Left hindlimb (tissue), 1 donor: ENCODE measurements at regions not wholly inside any gene's neighbourhood (a gene's known extent, or its start where the extent isn't known, plus 50 kb on each side); places are given as distances from the start of the nearest gene placed in this dataset.
"Not testable (repeated sequence)": the region's sequence is repeated elsewhere in the genome, so short reads cannot be mapped to it uniquely, and the experiment has no call there.

Experiments used
- DNase-seq: peaks from one replicate; pipeline ENCODE4 v3.0.0-alpha.2; 2018

DNA sequence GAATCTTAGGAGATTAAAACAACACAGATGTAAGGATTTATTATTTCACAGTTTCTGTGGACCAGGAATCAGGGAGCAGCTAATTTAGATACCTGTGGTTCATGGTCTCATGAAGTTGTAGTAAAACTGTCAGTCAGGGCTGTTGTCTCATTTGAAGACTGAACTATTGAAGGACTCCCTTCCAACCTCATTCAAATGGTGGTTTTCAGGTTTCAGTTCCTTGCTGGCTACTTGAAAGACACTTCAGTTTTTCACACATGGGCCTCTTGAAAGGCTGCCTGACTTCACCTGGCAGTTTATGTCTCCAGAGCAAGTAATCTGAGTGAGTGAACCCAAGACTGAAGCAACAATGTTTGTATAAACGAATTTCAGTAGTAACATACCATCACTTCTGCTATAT, 915.9 kb downstream of the PLA2G4A start:
- DNase-seq, result no peak

DNA sequence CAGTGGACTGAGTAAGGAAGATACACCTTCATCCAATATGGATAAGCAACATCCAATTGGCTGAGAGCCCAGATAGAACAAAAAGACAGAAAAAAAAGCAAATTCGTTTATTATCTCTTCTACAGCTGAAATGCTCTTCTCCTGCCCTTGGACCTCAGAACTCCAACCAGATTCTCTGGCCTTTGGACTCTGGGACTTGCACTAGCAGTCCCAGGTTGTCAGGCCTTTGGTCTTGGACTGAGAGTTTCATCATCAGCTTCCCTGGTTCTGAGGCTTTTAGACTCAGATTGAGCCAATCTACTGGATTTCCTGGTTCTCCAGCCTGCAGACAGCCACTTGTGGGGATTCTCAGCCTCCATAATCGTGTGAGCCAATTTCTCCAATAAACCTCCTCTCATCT, 926.8 kb downstream of the PLA2G4A start:
- no peak for DNase-seq

DNA sequence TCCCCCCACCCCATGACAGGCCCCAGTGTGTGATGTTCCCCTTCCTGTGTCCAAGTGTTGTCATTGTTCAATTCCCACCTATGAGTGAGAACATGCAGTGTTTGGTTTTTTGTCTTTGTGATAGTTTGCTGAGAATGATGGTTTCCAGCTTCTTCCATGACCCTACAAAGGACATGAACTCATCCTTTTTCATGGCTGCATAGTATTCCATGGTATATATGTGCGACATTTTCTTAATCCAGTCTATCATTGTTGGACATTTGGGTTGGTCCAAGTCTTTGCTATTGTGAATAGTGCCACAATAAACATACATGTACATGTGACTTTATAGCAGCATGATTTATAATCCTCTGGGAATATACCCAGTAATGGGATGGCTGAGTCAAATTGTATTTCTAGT, 927.9 kb downstream of the PLA2G4A start:
- not testable (repeated sequence) for DNase-seq

DNA sequence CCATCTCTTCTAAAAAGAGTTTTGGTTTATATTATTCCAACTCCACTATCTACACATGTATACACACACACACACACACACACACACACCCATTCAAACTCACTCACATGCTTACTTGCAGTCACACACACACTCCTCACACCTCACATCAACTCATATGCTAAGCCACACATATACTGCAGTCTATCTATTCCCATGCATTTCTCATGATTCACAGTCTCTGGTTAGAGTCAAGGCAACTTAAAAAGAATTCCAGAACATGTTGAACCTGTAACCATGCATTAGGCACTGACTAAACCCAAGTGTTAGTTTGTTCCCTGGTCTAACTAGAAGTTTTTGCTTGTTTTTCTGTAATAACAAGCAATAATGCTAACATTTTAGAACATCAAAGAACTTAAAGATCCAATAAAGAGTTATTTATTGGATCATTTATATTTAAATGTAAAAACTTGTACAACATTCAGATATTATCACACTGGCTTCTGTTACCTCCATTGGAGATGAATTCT, 931.1 kb downstream of the PLA2G4A start:
- DNase-seq, result no peak

DNA sequence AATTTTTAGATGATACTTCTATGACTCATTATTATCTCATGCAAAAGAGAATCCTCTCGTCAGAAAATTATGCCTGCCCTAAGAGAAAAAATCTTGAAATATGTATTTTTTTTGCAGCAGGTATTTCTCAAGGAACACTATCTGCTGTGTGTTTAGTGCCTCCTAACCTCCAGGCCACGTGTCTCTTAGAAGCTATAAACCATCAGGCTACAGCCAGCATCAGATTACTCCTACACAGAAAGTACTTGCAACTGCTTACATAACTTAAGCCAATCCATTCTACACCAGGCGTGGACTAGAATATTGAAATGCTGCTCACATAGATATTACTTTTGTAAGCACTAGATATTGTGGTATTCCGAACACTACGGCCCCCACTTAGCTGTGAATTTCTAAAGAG, 933.4 kb downstream of the PLA2G4A start:
- DNase-seq, result no peak

DNA sequence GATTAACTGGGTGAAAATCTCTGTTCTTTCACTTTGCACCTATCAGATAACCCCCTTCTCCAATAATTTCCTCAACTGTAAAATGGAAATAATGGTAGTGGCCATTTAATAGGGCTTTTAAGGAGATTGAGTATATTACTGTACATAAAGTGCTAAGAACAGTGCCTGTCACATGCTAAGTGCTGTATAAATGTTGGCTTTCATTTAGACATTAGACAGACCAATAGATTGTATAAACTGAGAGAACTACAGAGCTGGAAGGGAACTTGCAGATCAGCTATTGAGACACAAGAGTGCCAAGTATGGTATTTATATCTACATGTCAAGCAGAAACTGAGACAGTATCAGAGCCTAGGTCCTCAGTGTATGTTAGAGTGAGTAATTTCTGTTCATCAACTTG, 934.7 kb downstream of the PLA2G4A start:
- DNase-seq, result no peak

DNA sequence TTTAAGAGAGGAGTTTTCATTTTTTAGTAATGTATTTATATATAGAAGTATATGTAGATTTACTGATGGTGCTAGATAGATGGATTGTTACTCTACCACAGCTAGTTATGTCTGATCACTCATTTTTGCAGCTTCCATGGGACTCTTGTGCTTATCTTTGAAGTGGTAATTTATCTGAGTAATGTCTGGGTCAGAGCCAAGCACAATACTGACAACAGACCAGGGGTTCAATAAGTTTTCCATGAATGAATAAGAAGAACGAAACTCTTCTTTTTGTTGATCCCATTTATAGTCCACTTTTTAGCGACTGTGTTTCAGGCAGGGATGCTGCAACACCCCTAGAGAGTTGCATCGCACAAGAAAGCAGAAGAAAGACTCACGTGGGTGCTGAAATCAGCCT, 935.2 kb downstream of the PLA2G4A start:
- DNase-seq, result no peak

DNA sequence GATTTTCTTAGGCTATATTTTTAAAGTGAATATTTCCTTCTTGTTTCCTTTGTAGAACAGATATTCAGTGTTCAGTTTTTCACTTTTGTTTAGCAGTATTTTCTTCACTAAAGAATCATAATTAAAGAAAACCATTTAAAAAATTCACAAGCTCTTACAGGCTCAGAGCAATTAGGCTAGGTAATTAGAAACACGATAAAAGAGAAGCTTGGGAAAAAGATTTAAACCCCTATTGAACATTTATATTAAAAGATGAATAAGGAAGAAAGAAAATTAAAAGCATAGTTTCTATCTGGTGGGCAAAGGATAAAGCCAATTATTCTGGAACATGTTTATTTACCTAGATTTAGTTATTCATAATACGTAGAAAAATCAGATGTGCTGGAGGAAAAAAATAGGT, 942.6 kb downstream of the PLA2G4A start:
- DNase-seq, result no peak

DNA sequence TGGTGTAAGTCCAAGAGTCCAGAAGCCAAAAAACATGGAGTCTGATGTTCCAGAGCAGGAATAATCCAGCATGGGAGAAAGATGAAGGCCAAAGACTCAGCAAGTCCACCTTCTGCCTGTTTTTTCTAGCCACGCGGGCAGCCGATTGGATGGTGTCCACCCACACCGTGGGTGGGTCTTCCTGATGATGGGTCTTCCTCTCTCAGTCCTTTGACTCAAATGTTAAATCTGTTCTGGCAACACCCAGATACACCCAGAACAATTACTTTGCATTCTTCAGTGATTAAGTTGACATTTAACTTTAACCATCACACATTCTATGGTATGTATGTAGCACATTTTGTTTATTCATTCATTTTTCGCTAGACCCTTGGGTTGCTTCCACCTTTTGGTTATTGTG, 944.4 kb downstream of the PLA2G4A start:
- no peak for DNase-seq

DNA sequence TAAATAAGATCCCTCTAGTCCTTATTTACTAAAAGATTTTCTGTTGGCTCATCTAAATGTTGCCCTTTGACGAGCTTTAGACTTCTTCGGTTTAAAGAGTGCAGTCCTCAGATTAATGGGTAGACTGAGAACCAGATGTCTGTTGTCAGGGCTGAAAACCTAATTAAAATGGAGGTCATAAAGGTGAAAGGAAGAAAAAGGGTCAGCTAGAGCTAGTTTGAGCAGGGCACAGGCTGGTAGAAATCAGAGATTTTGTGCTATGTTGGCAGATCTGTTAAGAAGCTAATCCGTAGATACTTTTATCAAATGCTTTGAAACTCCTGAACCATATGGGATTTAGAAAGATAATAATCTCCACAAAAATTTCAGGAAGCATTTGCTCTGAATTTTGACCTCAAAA, 959.0 kb downstream of the PLA2G4A start:
- no peak for DNase-seq

DNA sequence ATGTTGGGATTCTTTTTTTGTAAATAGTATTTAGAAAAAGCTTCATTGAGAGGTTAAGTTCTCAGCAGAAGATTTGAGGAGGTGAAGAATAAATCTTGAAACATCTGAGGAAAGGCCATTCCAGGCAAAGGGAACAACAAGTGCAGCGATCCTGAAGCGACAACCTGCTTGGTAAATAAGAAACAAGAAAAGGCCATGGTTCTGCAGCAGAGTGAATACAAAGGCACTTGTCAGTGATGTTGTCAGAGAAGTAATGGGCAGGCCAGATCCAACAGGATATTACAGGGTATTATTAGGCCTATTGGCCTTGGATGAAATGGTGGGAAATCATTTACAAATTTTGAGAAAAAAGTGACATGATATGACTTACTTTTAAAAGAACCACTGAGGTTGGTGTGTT, 960.0 kb downstream of the PLA2G4A start:
- DNase-seq, result no peak

DNA sequence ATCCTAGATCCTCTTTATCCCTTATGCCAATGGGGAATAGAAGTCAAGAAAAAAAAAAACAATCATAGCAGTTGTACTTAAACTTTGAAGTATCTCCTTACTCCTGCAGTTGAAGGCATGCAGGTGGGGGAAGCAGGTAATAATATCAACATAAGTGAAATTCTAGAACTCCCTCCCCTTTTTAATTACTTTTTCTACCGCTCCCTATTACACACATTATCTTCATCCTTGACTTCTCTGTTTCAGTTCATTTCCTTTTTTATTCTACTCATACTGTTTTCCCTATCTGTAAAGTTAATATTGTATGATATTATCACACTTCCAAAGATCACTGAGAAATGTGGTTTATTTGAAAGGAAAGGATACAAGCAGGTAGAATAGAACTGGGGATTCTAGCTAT, 962.0 kb downstream of the PLA2G4A start:
- DNase-seq, result no peak

DNA sequence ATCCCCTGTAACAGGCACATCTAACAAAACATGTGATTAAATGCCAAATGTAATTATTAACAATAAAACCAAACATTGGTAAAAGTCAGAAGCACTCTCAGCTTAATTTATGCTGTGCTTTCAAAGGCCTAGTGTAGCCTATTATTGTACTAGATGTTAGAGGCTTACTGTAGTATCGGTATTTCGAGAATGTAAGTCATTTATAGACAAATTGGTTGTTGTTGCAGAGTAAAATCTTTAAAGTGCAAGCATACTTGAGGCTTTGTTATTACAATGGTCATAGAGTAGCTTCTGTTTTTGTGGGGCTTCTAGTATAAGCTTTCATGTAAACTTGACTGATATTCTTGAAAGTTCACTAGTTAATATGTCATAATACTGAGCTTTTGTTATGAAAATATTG, 965.8 kb downstream of the PLA2G4A start:
- DNase-seq, result no peak

DNA sequence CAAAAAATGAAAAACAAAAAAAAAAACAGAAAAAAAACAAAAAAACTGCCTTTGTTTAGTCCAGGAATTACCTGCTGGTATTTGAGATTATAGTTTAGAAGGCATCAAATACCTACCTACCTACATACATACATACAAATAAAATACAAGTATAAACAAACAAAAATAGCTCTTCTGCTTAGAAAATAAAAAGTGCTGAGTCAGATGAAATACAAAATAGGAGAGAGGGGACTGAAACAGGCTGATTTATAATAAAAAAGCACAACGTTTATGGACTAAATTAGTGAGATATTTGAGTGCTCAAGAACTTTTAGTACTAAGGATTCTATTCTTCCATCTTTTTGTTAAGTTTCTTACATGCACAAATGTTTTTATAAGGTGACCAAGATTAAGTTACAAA, 980.8 kb downstream of the PLA2G4A start:
- DNase-seq, result no peak

DNA sequence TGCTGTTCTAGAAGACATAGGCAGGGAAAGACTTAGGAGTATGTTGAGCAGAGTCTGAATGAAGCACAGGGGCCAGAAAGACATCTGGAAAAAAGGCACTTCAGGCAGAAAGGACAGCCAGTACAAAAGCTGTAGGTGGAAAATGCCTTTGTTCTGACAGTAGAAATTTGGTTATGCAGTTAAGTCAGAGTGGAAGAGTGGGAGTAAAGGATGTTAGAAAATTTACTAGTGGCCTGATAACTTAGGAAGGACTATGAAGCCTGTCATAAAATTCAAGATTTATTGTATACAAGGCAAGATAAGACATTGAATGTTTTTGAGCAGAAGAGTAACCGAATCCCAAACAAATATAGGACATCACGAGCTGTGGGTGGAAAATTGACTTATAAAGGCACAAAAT, 987.9 kb downstream of the PLA2G4A start:
- DNase-seq, result no peak

DNA sequence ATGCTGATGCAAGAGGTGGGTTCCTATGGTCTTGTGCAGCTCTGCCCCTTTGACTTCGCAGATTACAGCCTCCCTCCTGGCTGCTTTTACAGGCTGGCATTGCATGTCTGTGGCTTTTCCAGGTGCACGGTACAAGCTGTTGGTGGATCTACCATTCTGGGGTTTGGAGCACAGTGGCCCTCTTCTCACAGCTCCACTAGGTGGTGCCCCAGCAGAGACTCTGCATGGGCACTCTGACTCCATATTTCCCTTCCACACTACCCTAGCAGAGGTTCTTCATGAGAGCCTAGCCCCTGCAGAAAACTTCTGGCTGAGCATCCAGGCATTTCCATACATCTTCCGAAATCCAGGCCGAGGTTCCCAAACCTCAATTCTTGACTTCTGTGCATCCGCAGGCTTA, 989.0 kb downstream of the PLA2G4A start:
- no peak for DNase-seq

DNA sequence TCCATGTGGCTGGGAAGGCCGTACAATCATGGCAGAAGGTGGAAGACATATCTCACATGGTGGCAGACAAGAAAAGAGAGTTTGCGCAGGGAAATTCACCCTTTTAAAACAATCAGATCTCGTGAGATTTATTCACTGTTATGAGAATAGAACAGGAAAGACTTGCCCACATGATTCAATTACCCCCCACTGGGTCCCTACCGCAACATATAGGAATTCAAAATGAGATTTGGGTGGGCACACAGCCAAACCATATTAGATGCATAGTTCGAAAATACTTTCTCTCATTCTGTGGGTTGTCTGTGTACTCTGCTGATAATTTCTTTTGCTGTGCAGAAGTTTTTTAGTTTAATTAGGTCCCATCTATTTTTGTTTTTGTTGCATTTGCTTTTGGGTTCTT, 990.3 kb downstream of the PLA2G4A start:
- DNase-seq, result no peak

DNA sequence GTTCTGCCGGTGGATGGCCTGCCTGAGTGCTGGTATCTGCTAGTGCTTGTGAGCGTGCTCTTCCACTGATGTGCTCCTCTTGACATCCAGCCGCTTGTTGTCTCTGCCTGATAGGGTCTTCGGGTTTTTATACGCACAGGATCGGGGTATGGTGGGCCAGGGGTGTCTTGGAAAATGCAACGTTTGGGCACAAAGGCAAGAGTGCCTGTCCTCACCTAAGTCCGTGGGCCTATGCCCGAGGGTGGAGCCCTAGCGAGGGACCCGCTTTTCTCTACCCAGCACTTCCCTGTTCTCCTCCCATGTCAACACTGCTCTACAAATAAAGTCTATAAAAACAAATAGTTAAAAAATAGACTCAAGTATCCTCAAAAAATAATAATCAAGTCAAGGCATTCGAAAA, 1007.8 kb downstream of the PLA2G4A start:
- DNase-seq, result no peak

DNA sequence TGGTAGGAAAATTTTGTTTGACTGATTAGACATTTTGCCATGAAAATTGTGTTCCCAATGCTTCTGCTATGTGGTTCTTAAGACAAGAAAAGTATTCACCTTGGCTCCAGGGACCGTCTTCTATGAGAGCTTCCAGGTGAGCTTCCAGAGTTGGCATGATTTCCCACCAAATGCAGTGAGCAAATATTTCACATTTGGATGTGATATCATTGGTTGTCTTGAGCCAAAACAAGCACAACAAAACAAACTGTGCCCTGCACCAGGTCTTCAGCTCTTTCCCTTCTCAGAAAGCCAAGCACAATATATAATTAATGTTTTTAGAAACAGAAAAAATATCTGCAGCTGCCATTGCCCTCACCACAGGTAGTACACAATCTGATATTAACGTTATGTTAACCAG, 1009.0 kb downstream of the PLA2G4A start:
- DNase-seq, result no peak

DNA sequence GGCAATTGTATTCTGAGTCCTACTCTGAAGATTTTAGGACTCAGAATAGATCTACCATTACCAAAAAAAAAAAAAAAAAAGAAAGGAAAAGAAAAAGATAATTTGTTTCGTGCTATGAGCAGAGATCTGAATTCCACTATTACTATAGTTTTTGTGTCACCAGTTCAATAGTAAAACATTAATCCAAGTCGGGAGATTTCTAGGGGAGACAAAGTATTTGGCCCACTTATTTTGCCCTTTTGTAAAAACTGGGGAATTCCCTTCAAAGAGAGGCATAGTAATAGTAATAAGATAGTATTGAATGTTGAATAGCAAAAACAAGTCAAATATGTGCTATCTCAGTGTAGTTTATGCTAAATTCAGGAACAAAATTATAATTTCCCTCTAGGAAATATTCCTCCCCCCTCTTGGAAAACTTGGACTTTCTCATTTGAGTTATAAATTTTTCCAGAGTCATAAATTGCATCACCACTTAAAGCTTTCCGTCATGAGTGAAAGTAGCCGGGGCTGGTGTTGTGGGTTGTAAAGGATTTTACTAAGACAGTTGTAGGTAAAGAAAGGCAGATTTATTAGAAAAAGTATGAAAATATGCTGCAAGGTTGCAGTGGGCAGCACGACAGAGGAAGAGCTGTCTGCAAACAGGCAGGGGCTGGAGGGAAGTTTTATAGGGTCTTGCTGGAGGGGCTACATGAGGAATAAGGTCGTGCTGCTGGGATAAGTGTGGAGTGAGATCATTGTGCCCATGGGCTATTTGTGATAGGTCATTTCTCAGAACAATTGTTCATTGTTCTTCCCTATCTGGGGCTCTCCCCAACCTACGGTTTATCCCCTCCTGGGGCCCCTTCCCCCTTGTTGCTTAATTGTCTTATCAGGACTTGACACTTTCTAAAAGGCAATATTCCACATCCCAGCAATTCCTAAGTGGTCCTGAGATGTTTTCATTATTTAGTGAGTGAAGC, 1009.9 kb downstream of the PLA2G4A start:
- no peak for DNase-seq

DNA sequence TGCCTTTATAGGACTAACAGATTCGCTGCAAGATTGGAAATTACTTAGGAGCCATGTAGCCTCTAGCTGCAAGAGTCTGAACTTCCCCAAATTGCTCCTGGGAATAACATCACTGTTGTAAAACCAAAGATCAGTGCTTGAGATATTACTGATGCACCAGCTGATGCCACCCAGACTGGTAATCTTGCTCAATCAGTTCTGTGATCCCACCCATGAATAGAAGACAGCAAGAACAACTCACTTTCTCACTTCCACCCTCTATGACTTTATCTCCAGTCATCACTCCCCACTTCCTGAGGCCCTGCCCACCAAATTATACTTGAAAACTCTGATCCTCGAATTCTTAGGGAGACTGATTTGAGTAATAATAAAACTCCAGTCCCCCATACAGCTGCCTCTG, 1011.1 kb downstream of the PLA2G4A start:
- no peak for DNase-seq

DNA sequence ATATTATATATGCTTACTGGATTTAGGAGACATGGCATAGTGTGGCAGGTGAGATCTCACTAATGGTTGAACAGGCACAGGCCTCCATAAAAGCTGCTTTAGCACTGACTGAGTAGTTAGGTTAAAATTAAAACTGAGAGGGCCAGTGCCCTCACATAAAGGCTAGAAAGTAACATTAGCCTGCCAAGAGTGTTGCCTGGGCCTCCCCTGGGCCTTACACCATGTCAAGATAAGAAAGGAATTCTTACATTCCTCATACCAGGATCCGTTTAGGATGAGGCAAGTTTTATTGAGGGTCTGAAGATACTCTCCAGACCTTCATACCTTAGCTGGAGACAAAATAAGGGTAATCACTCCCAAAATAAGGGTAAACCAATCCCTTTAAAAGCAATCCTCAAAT, 1011.8 kb downstream of the PLA2G4A start:
- no peak for DNase-seq

DNA sequence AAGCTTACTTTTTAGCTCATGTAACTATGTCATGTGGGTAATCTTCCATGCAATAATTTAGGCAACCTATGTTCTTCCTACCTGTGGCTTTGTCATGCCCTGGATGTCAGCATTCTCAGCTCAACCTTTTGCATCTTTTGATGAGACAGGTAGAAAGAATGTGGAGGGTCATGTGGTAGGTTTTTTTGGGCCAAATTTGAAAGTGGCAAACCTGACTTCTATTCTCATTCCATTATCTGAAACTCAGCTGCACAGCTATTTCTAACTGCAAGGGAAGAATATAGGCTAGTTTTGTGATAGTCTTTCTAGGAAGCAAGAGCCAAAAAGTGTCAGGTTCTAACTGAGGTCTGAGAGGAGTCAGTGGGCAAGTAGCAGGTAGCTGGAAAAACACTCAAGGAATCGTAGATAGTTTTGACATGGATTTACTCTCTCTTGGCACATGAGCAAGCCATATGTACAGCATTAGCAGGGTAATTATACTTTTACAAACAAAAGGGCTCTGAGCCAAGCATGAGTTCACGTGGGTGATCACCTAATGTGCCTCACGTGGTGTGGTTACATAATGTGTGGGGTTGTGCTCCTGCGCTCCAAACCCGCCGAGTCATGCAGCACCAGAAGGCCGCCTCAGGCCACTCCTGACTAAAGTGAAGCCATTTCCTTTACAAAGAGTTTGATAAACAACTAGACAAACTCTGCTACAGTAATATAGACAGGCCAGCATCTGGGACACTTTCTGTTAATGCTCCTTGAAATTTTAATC, 1013.8 kb downstream of the PLA2G4A start:
- DNase-seq, result no peak

DNA sequence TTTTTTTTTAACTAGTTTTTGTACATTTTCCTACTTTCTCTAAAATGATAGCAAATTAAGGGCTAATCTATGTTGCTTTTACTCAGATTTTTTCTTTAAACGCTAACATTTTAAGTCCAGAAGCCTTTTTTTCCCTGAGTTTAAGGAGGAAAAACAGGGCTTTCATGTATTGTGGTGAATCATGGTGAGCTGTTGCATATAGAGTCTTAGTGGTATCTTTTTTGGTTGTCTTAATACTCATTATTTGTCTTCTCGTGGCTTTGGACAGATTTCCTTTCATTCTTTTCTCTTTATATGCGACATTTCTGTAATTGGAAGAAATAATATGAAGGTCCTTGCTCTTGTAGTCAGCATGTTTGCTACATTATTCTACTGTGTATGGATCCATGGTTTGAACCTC, 1015.6 kb downstream of the PLA2G4A start:
- no peak for DNase-seq
